Breast epithelium (tissue), 3 donors: ENCODE measurements at regions not wholly inside any gene's neighbourhood (a gene's known extent, or its start where the extent isn't known, plus 50 kb on each side); places are given as distances from the start of the nearest gene placed in this dataset.

Source experiments
- CTCF ChIP-seq, 3 donors: fragments of 450-650 bp; IDR thresholded peaks; one replicate each; pipeline ENCODE4 v1.5.1; 2016 to 2017; ENCODE audit warnings: antibody characterized with exemption in 3 of 3, mild to moderate bottlenecking in 3 of 3, moderate library complexity in 3 of 3
- POLR2A ChIP-seq: fragments of 450-650 bp; IDR thresholded peaks from one replicate; pipeline ENCODE4 v1.6.1; 2016; ENCODE audit warnings: antibody characterized with exemption, mild to moderate bottlenecking, moderate library complexity
- POLR2AphosphoS5 ChIP-seq, 3 donors: sonication (generic); formaldehyde crosslinking; IDR thresholded peaks; one replicate each; pipeline ENCODE4 v1.6.1; 2017; ENCODE audit warnings: antibody characterized with exemption in 3 of 3

- TF ChIP-seq CTCF (IDR thresholded peaks at IDR 0.05) (no peak), POLR2A (no peak), POLR2AphosphoS5 (IDR thresholded peaks at IDR 0.05) (no peak)
Observed at GRCh38 chr2:121907928-121908327, 152.5 kb downstream of the TSN start.
